HEK293T (cell line): ENCODE measurements at regions not wholly inside any gene's neighbourhood (a gene's known extent, or its start where the extent isn't known, plus 50 kb on each side); places are given as distances from the start of the nearest gene placed in this dataset.

Experiments
- ARNT ChIP-seq: fragments of 450-650 bp; IDR thresholded peaks from 2 replicates; pipeline ENCODE4 v1.6.1; 2017; ENCODE audit warnings: mild to moderate bottlenecking
- BHLHE40 ChIP-seq: fragments of 450-650 bp; IDR thresholded peaks from 2 replicates; pipeline ENCODE4 v1.6.1; 2016; ENCODE audit warnings: mild to moderate bottlenecking, moderate library complexity, borderline replicate concordance
- ELF4 ChIP-seq: fragments of 450-650 bp; IDR thresholded peaks from 2 replicates; pipeline ENCODE4 v1.6.1; 2017; ENCODE audit warnings: antibody characterized with exemption
- FOXM1 ChIP-seq: fragments of 450-650 bp; IDR thresholded peaks from 2 replicates; pipeline ENCODE4 v1.6.1; 2017; ENCODE audit warnings: mild to moderate bottlenecking, borderline replicate concordance
- L3MBTL2 ChIP-seq: fragments of 450-650 bp; conservative IDR thresholded peaks from 2 replicates; pipeline ENCODE4 v1.6.1; 2016; ENCODE audit warnings: mild to moderate bottlenecking
- NFRKB ChIP-seq: fragments of 450-650 bp; IDR thresholded peaks from 2 replicates; pipeline ENCODE4 v1.6.1; 2016; ENCODE audit warnings: mild to moderate bottlenecking, moderate library complexity
- SP1 ChIP-seq: fragments of 450-650 bp; IDR thresholded peaks from 2 replicates; pipeline ENCODE4 v1.6.1; 2017
- SUZ12 ChIP-seq: fragments of 450-650 bp; IDR thresholded peaks from 2 replicates; pipeline ENCODE4 v1.6.1; 2016; ENCODE audit warnings: mild to moderate bottlenecking

DNA sequence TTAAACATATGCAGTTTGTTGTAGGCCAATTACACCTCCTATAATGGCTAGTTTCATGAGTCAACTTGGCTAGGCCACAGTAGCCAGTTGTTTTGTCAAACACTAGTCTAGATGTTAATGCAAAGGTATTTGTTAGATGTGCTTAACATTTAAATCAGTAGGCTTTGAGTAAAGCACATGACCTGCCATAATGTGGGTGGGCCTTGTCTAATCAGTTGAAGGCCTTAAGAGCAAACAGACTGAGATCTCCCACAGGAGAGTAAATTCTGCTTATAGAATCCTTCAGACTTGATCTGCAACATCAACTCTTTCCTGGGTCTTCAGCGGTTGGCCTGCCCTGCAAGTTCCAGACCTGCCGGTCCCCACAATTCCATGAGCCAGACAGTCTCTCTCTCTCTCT is 1345.9 kb downstream of the BRD1 start:
- no peak for TF ChIP-seq SUZ12
- TF ChIP-seq NFRKB: no peak
- TF ChIP-seq L3MBTL2: no peak
- no peak for TF ChIP-seq BHLHE40
- TF ChIP-seq SP1: no peak
- TF ChIP-seq ELF4: no peak
- TF ChIP-seq ARNT: no peak
- TF ChIP-seq FOXM1: no peak
